ENCODE measurements at regions not wholly inside any gene's neighbourhood (a gene's known extent, or its start where the extent isn't known, plus 50 kb on each side); places are given as distances from the start of the nearest gene placed in this dataset.

- H3K27me3 ChIP-seq (ENCODE audit: control insufficient read depth in 4 of 4, insufficient read depth in 4 of 4, low read length in 3 of 4) = no peaks in the 10 kb centered on the region
- H3K9me3 ChIP-seq (ENCODE audit: control insufficient read depth in 4 of 4, low read length in 3 of 4) = no peaks in the 10 kb centered on the region
- no peaks in the 10 kb centered on the region for H3K4me1 ChIP-seq (ENCODE audit: control insufficient read depth in 4 of 4, insufficient read depth in 4 of 4, low read length in 3 of 4)
- H3K9ac ChIP-seq (ENCODE audit: low read depth in 1 of 2, low read length in 2 of 2) = no peak overlapping the region
- no peak overlapping the region for H3K27ac ChIP-seq (ENCODE audit: low read depth in 1 of 2, low read length in 2 of 2)
- no peaks in the 10 kb centered on the region for H3K36me3 ChIP-seq (ENCODE audit: control insufficient read depth in 4 of 4, insufficient read depth in 3 of 4, low read depth in 1 of 4, low read length in 3 of 4)
- TF ChIP-seq TAF1 (conservative IDR thresholded peaks at IDR 0.05) = no peak
- TF ChIP-seq EGR1 (IDR thresholded peaks at IDR 0.05; ENCODE audit: low read depth in 2 of 2) = no peak
- TF ChIP-seq, protein P1, sequence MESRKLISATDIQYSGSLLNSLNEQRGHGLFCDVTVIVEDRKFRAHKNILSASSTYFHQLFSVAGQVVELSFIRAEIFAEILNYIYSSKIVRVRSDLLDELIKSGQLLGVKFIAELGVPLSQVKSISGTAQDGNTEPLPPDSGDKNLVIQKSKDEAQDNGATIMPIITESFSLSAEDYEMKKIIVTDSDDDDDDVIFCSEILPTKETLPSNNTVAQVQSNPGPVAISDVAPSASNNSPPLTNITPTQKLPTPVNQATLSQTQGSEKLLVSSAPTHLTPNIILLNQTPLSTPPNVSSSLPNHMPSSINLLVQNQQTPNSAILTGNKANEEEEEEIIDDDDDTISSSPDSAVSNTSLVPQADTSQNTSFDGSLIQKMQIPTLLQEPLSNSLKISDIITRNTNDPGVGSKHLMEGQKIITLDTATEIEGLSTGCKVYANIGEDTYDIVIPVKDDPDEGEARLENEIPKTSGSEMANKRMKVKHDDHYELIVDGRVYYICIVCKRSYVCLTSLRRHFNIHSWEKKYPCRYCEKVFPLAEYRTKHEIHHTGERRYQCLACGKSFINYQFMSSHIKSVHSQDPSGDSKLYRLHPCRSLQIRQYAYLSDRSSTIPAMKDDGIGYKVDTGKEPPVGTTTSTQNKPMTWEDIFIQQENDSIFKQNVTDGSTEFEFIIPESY (IDR thresholded peaks at IDR 0.05) = no peak
- DNase-seq (ENCODE audit: low spot score) = no peak
- H3K4me3 ChIP-seq (ENCODE audit: low read depth in 1 of 3, low read length in 3 of 3) = no peak overlapping the region
Observed at GRCh38 chr1:189206617-189207016, 1271.0 kb downstream of the BRINP3 start.

DNA sequence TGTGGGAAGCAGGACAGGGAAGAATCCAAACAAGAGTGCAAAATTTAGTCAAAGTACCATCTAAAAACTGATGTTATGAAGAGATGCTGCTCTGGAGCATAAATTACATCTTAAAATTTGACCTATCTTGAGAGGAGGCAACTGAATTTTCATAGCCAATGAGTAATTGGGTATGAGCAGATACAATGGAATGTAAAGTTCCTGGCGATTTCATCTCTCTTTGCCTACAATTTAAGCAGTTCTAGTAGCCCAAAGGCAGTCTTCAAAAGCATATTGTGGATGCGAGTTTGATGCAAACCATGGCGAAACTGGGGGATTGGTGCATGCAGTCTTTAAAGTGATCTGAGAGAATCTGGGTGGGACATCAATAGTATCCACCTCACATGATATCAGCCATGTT is 1265.9 kb downstream of the BRINP3 start:
- H3K4me1 ChIP-seq (ENCODE audit: control insufficient read depth in 4 of 4, insufficient read depth in 4 of 4, low read length in 3 of 4) = no peaks in the 10 kb centered on the region
- H3K9ac ChIP-seq (ENCODE audit: low read depth in 1 of 2, low read length in 2 of 2) = no peak overlapping the region
- H3K4me3 ChIP-seq (ENCODE audit: low read depth in 1 of 3, low read length in 3 of 3) = no peak overlapping the region
- H3K27me3 ChIP-seq (ENCODE audit: control insufficient read depth in 4 of 4, insufficient read depth in 4 of 4, low read length in 3 of 4) = no peaks in the 10 kb centered on the region
- no peaks in the 10 kb centered on the region for H3K36me3 ChIP-seq (ENCODE audit: control insufficient read depth in 4 of 4, insufficient read depth in 3 of 4, low read depth in 1 of 4, low read length in 3 of 4)
- WGBS = 63% methylated on average over 3 of the region's 3 CpGs
- no peak for DNase-seq (ENCODE audit: low spot score)
- TF ChIP-seq EGR1 (IDR thresholded peaks at IDR 0.05; ENCODE audit: low read depth in 2 of 2) (no peak), FOXA1 (IDR thresholded peaks at IDR 0.05) (no peak), NR2F2 (IDR thresholded peaks at IDR 0.05) (no peak), HNF4G (IDR thresholded peaks at IDR 0.05) (no peak), SP1 (IDR thresholded peaks at IDR 0.05) (no peak), REST (IDR thresholded peaks at IDR 0.05) (no peak), ATF3 (IDR thresholded peaks at IDR 0.05) (no peak)
- TF ChIP-seq, protein P1 (IDR thresholded peaks at IDR 0.05) = no peak
- no peaks in the 10 kb centered on the region for H3K9me3 ChIP-seq (ENCODE audit: control insufficient read depth in 4 of 4, low read length in 3 of 4)
- H3K27ac ChIP-seq (ENCODE audit: low read depth in 1 of 2, low read length in 2 of 2) = no peak overlapping the region

- H3K9ac ChIP-seq (ENCODE audit: low read depth in 1 of 2, low read length in 2 of 2) = no peak overlapping the region
- H3K9me3 ChIP-seq (ENCODE audit: control insufficient read depth in 4 of 4, low read length in 3 of 4) = no peaks in the 10 kb centered on the region
- 66% methylated on average over 2 of the region's 2 CpGs for WGBS
- H3K36me3 ChIP-seq (ENCODE audit: control insufficient read depth in 4 of 4, insufficient read depth in 3 of 4, low read depth in 1 of 4, low read length in 3 of 4) = no peaks in the 10 kb centered on the region
- H3K27ac ChIP-seq (ENCODE audit: low read depth in 1 of 2, low read length in 2 of 2) = no peak overlapping the region
- H3K27me3 ChIP-seq (ENCODE audit: control insufficient read depth in 4 of 4, insufficient read depth in 4 of 4, low read length in 3 of 4) = no peaks in the 10 kb centered on the region
- H3K4me1 ChIP-seq (ENCODE audit: control insufficient read depth in 4 of 4, insufficient read depth in 4 of 4, low read length in 3 of 4) = no peaks in the 10 kb centered on the region
- DNase-seq (ENCODE audit: low spot score) = no peak
- no peak overlapping the region for H3K4me3 ChIP-seq (ENCODE audit: low read depth in 1 of 3, low read length in 3 of 3)
- TF ChIP-seq RAD21 (IDR thresholded peaks at IDR 0.05) = no peak
- TF ChIP-seq, protein P1 (IDR thresholded peaks at IDR 0.05) = no peak
- no peak for TF ChIP-seq NR2F2 (IDR thresholded peaks at IDR 0.05)
Observed at GRCh38 chr1:189212606-189213005, 1265.1 kb downstream of the BRINP3 start.

Measured in liver (tissue), 7 donors.